ENCODE measurements at regions not wholly inside any gene's neighbourhood (a gene's known extent, or its start where the extent isn't known, plus 50 kb on each side); places are given as distances from the start of the nearest gene placed in this dataset.

- H3K27ac ChIP-seq: no peak overlapping the region
- TF ChIP-seq CTCF (conservative IDR thresholded peaks at IDR 0.05): no peak
These were observed 725.8 kb downstream of the RAPGEF2 start for GRCh38 chr4:159828687-159829086.

GRCh38 chr4:159829184-159829583 lies 726.3 kb downstream of the RAPGEF2 start:
- TF ChIP-seq CTCF (conservative IDR thresholded peaks at IDR 0.05): no peak
- no peak overlapping the region for H3K27ac ChIP-seq

- no peak overlapping the region for H3K27ac ChIP-seq
- TF ChIP-seq CTCF (conservative IDR thresholded peaks at IDR 0.05): no peak
These were observed 734.2 kb downstream of the RAPGEF2 start for GRCh38 chr4:159837071-159837470.

- H3K27ac ChIP-seq: no peak overlapping the region
- TF ChIP-seq CTCF (conservative IDR thresholded peaks at IDR 0.05): no peak
These were observed 752.9 kb downstream of the RAPGEF2 start for GRCh38 chr4:159855731-159856130.

GRCh38 chr4:159856451-159856850 lies 753.6 kb downstream of the RAPGEF2 start:
- no peak for TF ChIP-seq CTCF (conservative IDR thresholded peaks at IDR 0.05)
- H3K27ac ChIP-seq: no peak overlapping the region

- H3K27ac ChIP-seq: no peak overlapping the region
- no peak for TF ChIP-seq CTCF (conservative IDR thresholded peaks at IDR 0.05)
These were observed 756.8 kb downstream of the RAPGEF2 start for GRCh38 chr4:159859656-159860148.

- TF ChIP-seq CTCF (conservative IDR thresholded peaks at IDR 0.05): no peak
- H3K27ac ChIP-seq: no peak overlapping the region
These were observed 758.1 kb downstream of the RAPGEF2 start for GRCh38 chr4:159860945-159861344.
